ENCODE measurements at regions not wholly inside any gene's neighbourhood (a gene's known extent, or its start where the extent isn't known, plus 50 kb on each side); places are given as distances from the start of the nearest gene placed in this dataset.
"Not testable (repeated sequence)": the region's sequence is repeated elsewhere in the genome, so short reads cannot be mapped to it uniquely, and the experiment has no call there.

DNA sequence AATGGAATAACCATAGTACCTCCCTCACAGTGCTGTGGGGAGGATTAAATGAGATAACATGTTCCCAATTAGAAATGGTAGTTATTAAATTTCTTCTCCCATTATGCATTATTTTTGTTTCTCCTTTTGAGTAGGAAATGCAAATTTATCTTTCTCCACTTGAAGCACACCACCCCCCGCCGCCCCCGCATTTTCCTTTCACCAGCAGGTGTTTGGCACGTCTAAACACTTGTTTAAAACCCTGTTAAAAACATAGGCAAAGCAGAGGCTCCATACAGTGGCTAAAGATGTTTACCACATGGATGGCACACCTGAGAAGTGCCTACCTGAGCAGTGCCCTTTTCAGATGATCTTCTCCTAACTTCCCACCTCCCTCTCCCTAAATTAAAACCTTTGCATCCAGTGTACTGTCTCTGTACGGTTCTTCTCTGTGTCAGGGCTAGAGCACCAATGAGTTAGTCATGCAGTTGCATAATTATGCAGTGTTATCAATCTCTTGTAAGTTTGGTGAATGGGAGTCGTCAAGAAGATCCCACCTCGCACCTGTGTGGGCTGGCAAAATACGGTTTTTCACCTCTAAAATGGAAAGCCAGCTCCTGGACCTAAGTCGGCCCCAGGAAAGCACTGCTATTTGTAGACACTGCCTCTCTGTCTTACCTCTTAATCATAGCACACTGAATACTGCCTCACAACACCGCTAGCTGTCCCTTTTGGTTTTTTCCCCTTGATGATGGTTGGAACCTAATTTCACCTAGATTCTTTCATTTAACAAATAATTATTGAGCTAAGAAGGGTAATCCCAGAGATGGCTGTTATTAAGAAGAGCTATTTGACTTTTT lies 122.0 kb downstream of the CT47B1 start:
- ATAC-seq (peak; percentile 30), DNase-seq (ENCODE audit: low spot score) (no peak)

GRCh38 chrX:120752431-120753082 lies 122.7 kb upstream of the C1GALT1C1 start:
- ATAC-seq, result peak; percentile 88
- peak; percentile 45 for DNase-seq (ENCODE audit: low spot score)

DNA sequence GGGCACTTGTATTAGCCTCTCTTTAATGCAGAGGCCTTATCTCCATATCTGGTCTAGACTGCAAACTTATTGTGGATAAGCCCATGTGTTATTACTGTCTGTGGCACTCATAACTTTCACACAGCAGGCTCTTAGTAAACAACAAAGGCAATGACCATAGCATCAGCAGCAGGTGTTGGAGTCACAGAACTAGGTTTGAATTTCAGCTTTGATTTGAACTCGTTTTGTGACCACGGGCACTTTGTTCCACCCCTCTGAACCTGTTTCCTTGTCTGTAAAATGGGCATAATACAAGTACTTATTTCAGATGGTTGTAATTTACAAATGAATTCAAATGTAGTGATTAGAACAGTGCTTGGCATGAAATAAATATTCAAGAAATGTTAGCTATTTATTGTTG lies 121.8 kb upstream of the C1GALT1C1 start:
- DNase-seq (ENCODE audit: low spot score), result no peak
- ATAC-seq, result no peak

GRCh38 chrX:120750381-120750780 lies 120.5 kb upstream of the C1GALT1C1 start:
- no peak for ATAC-seq
- no peak for DNase-seq (ENCODE audit: low spot score)

- ATAC-seq, result no peak
- DNase-seq (ENCODE audit: low spot score), result no peak
Measured at GRCh38 chrX:120749141-120749846, 119.4 kb upstream of the C1GALT1C1 start.

DNA sequence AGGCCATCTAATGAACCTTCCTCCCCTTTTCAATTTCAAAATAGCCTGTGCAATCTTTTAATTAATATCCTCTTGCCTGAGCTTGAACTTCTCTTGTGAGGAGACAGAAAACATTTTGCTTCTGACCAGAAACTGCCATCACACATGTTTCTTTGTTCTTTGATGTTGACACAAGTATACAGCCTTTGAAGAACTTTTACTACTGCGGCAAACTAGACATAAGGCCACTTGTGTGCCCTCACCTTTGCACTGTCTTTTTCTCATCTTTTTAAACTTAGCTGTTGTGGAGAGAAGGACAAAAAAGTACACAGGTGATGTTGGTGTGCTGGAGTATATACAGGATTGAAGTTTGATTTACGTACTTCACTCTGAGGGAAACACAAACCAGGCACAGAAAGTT lies 116.3 kb upstream of the C1GALT1C1 start:
- DNase-seq (ENCODE audit: low spot score), result no peak
- ATAC-seq, result no peak

GRCh38 chrX:120742946-120743665 lies 113.3 kb upstream of the C1GALT1C1 start:
- DNase-seq (ENCODE audit: low spot score) (no peak), ATAC-seq (no peak)

DNA sequence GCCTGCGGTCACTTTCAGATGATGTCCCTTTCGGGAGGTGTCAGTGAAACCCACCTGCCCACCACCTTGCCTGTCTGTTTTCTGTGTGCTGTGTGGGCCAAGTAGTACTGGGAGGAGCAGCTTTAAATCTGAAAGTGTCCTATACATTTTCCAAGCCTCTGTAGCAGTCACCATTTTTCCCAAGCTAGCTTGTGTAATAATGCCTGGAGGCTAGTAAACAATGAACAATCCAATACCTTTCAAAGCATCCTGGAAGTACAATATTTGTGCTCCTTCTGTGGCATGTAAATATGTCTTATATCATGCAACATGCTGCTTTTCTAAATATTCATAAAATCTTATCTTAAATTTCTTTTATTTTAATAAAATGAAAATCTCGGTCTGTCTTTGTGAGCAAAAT lies 111.6 kb upstream of the C1GALT1C1 start:
- no peak for DNase-seq (ENCODE audit: low spot score)
- ATAC-seq, result no peak

DNA sequence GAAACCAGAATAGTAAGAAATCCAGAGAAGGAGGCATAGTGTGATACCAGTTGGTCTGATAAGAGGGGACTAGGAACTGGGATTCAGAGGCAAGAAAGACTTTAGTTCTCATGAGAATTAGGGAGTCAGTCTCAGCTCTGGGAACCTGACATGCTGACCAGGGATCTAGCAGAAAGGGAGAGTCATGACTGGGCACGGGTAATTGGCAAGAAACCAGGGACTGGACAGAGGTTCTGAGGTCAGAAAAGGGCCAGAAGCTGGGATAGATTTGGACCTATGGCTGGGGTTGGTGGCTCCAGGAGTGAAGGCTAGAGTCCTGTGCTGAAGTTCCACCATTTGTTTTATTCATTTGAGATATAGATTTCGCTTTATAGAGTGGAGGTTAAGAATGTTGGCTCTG lies 110.2 kb upstream of the C1GALT1C1 start:
- no peak for ATAC-seq
- no peak for DNase-seq (ENCODE audit: low spot score)

DNA sequence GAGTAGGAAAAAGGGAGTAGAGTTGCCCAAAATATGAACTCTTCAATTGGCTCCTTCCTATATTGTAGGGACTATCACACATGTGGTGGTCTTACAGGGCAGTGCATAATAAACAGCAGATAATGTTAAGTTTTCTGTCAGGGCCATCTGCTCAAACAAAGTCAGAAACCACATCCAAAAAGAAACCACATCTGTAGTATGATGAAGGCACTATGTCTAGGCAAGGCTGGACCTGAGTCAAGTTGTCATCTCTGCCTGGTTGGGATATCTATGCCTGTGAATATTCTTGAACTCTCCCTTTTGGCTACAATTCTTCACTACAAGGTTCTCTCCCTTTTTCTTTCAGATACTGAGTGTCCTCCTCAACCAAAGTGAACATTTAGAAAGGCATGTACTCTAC lies 109.4 kb upstream of the C1GALT1C1 start:
- ATAC-seq, result no peak
- no peak for DNase-seq (ENCODE audit: low spot score)

GRCh38 chrX:120736989-120737388 lies 107.1 kb upstream of the C1GALT1C1 start:
- no peak for ATAC-seq

DNA sequence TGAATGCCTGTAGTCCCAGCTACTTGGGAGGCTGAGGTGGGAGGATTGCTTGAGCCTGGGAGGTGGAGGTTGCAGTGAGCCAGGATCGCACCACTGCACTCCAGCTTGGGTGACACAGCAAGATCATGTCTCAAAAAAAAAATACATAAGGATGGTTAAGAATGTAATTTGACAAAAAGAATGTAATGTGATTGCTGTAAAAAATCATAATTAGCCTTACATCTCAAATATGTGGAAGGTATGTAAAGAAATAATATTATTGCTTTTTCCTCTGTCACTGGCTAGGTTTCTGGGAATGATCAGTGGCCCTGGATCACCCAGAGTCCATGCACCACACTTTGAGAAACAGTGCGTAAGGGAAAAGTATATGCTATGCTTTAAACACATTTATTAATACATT lies 106.1 kb upstream of the C1GALT1C1 start:
- no peak for ATAC-seq
- DNase-seq (ENCODE audit: low spot score), result no peak

More at GRCh38 chrX:120736989-120737388, 107.1 kb upstream of the C1GALT1C1 start:
- DNase-seq (ENCODE audit: low spot score), result no peak

- no peak for ATAC-seq
- DNase-seq (ENCODE audit: low spot score), result no peak
Measured at GRCh38 chrX:120732879-120733278, 103.0 kb upstream of the C1GALT1C1 start.

DNA sequence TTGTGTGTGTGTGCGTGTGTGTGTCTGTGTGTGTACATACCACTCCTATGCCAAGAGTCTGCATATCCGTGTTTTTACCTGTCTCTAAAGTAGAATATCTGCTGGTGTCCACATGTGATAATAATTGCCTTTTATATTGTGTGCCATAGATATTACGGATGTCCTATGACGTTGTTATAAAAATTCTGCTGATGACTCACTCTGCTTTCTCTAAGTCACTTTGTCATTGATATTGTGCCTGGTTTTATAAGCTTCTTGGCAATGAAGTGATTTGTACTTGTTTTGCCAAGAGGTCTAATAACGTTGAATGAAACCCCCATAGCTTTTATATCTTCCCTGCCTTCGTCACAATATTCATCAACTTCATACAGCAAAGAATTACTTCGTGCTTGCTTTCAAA lies 102.6 kb upstream of the C1GALT1C1 start:
- no peak for ATAC-seq
- DNase-seq (ENCODE audit: low spot score), result no peak

GRCh38 chrX:120731386-120731785 lies 101.5 kb upstream of the C1GALT1C1 start:
- no peak for ATAC-seq

DNA sequence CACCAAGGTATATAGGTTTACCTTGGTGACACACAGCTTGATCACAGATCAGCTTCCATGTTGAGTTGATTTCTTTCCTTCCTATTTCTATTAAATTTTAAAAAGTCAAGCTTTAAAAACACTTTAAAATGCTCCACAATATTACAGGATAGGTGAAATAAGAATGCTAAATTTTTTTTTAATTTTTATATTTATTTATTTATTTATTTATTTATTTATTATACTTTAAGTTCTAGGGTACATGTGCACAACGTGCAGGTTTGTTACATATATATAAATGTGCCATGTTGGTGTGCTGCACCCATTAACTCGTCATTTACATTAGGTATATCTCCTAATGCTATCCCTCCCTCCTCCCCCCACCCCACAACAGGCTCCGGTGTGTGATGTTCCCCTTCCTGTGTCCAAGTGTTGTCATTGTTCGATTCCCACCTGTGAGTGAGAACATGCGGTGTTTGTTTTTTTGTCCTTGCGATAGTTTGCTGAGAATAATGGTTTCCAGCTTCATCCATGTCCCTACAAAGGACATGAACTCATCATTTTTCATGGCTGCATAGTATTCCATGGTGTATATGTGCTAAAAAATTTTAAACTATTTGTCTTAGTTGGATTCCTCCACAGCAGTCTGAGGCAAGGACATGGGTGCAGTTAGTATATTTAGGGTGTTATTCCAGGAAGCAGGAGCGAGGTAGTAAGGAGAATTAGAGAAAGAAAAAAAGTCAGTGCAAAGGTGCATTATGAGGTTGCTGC lies 99.8 kb upstream of the C1GALT1C1 start:
- ATAC-seq; DNase-seq (ENCODE audit: low spot score): not testable (repeated sequence)

More at GRCh38 chrX:120731386-120731785, 101.5 kb upstream of the C1GALT1C1 start:
- DNase-seq (ENCODE audit: low spot score), result no peak

DNA sequence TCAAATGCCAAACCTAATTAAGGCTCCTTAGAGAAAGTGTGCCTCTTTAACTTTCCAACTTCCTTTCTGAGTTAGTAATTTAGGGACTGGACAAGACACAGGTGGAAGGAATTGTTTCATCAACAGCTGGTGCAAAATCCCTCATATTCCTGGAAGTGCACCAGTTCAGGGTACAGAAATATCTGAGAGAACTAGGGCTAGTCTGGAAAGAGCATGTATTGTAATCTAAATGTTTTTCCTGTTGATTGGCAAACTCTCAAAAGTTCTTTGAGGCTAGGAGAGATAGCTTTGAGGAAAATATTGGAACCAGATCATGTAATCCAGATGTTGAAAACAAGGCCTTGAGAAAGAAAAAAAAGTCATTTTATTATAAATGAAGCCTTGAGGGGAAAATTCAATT lies 98.1 kb upstream of the C1GALT1C1 start:
- DNase-seq (ENCODE audit: low spot score) (no peak), ATAC-seq (no peak)

DNA sequence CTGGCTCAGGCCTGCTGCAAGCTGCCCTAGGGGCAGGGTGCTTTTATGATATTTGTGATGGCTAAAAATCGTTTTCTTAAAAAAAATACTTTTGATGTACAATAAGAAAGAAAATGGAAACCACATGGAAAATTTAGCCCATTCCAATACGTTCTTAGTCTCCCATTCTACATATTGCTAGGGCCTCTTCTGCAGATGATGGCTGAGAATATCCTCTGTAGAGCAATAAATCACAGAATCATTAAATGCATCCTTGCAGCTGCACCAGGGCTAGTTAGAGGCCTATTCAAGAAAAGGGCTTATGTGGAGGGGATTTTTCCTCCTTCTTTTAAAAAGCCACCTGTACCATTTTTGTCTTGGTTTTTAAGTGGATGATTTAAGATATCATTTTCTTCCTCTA lies 97.6 kb upstream of the C1GALT1C1 start:
- no peak for DNase-seq (ENCODE audit: low spot score)
- ATAC-seq, result no peak

- DNase-seq (ENCODE audit: low spot score) (no peak), ATAC-seq (no peak)
Measured at GRCh38 chrX:120726294-120726693, 96.4 kb upstream of the C1GALT1C1 start.

GRCh38 chrX:120725874-120726273 lies 96.0 kb upstream of the C1GALT1C1 start:
- DNase-seq (ENCODE audit: low spot score) (no peak), ATAC-seq (no peak)

Measured in left lobe of liver (tissue), 2 donors.